HG02943 (cell line): ENCODE measurements at regions not wholly inside any gene's neighbourhood (a gene's known extent, or its start where the extent isn't known, plus 50 kb on each side); places are given as distances from the start of the nearest gene placed in this dataset.

Source experiments
- ATAC-seq: cut with Tn5 transposase; IDR thresholded peaks from one replicate; pipeline ENCODE4 v1.9.1; 2021; ENCODE audit warnings: mild to moderate bottlenecking, low read depth, moderate library complexity; ENCODE audit not compliant: unreplicated experiment

DNA sequence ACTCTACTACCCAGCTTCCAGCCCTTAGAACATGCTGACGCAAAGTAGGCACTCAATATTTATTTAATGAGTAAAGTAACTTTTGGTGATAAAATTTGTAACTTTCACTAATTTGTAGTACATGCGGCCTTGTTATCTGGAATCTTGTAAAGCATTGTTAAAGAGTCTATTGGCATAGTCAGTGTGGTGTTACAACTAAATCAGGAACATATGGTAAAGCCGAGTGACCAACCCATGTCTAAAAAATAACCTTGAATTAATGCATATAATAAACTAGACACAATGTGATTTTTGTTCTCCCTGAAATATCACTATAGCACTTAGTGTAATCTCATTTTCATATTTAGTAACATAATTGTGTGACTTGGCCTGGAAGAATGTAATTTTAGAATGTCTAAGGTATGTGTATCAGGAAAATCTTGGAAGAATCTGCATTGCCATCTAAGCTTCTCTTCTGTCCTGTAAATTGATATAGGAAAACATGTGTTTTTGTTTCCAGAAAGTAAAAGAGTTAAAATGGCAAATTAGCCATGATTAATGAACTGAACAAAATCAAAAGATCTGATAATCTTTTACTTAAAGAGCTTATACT is 256.7 kb upstream of the GNAI1 start:
- ATAC-seq: no peak

DNA sequence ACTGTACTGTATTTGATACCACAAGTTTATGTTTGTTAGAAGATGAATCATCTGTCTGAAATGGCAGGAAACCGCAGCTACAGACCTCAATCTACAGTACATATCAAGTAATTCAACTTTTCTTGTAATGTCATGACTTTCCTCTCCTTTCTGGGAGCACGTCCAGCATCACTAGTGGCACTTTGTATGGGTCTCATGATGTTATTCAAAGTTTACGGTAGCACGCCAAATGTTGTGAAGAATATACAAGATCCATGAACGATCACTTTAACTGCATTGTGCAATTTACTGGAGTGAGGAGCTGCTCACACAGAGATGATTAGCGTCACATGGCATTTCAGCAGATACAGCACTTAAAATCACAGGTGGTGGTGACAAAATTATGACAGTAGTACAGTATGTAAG is 257.8 kb upstream of the GNAI1 start:
- ATAC-seq: no peak

DNA sequence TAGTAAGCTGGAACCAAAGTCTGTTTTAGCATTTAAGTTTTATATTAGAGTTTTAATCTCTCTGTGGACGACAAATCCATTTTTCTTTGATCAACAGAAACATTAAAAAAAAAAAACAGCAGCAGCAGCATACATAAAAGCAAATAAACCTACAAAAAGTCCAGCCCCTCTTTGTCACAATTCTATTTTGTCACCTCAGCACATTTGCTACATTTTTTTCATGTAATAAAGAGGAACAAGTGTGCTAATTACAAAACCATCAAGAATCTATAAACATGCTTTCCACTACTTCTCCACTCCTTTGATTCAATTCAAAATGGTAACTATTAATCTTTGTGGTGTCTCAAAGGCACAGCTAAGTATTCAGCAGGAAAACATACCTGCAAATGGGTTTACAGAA is 259.8 kb upstream of the GNAI1 start:
- ATAC-seq: no peak

DNA sequence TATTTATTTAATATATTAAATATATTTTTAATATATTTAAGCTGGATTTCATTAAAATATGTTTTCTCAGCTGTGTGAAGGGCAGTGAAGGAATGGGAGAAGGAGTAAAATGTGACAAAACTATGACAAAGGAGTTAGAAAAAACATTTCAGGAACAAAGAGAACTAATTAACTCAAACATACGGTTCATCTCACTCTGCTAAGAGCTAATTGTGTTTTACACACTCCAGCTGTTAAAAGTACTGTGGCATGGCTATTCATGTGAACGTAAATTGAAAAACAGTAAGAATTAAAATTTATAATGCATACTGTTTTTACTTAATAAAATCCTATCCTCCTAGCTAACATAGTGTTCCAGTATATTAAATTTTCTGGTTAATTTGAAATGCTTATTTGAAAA is 262.5 kb upstream of the GNAI1 start:
- no peak for ATAC-seq

GRCh38 chr7:79868010-79868409 is 266.6 kb upstream of the GNAI1 start:
- no peak for ATAC-seq

DNA sequence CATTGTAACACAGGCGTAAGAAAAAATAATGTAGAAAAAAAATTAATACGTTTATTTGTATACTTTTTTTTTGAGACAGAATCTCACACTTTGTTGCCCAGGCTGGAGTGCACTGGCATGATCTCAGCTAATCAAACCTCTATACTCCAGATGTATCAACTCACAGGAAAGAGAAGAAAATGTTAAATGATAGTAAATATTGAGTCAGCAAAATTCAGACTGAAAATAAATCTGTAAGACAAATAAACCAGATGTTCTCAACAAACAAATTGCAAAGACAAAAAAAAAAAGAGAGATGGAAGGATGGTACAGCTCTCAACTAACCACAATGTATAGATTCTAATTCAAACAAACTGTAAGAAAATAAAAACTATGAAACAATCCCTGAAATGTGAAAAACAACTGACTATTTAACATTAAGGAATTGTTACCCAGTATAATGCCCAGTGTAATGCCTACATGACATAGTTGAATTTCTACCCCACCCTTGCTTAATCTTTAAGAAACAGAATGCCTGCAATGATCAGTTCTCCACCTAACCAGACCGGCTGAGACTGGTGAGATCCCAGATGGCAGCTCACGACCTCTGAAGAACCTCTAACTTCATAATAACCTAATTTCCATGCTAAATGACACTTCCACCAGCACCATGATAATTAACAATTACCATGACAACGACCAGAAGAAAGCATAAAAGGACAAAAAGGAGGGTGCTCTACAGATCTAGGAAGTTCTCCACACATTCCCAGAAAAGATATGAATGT is 272.0 kb upstream of the GNAI1 start:
- ATAC-seq: no peak

- no peak for ATAC-seq
These were observed 279.5 kb upstream of the GNAI1 start for GRCh38 chr7:79855172-79855571.

DNA sequence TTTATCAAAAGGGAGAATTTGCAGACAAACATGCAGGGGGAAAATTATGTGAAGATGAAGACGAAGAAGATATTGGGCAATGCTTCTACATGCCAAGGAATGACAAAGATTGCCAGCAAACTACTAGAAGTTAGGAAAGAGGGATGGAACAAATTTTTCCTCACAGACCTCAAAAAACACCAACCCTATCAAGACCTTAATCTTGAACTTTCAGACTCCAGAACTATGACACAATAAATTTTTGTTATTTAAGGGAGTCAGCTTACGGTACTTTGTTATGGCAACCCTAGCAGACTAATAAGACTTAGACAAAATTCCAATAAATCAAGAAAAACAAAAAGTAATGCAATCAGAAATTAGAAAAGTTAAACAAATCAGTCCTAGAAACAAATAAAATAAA is 280.0 kb upstream of the GNAI1 start:
- ATAC-seq: no peak

GRCh38 chr7:79837915-79838314 is 296.7 kb upstream of the GNAI1 start:
- no peak for ATAC-seq

- ATAC-seq: no peak
These were observed 301.0 kb upstream of the GNAI1 start for GRCh38 chr7:79833616-79834015.

- ATAC-seq: no peak
These were observed 305.8 kb upstream of the GNAI1 start for GRCh38 chr7:79828866-79829265.

DNA sequence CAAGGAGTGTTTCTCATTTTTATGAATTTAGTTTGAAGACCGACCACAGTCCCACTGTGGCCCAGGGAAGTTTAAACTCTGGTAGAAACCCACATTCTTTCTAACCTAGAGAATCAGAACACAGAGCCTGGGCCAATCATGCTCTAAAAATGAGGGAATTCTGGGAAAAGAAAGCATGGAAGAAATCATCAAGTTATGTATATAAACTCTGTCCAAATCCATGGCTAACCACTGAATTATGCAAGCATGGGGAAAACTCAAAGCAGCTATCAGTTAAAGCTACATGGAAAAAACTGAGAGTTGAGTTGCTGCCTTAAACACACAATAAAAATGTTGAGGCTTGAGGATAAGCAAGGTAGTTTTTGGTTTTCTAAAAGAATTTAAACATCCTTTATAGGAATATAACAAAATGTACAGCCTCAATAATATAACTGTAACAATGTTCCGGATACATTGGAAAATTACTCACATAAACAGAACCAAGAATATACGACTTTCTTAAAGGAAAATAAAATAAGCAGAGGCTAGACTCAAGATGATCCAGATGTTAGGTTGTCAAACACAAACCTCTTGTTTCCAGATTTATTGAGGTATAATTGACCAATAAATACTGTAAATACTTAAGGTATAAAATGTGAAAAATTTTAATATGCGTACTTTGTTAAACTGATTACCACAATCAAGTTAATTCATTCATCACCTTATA is 311.2 kb upstream of the GNAI1 start:
- ATAC-seq: no peak

GRCh38 chr7:79822620-79823240 is 311.9 kb upstream of the GNAI1 start:
- ATAC-seq: no peak

- ATAC-seq: no peak
These were observed 314.2 kb upstream of the GNAI1 start for GRCh38 chr7:79820387-79820786.

DNA sequence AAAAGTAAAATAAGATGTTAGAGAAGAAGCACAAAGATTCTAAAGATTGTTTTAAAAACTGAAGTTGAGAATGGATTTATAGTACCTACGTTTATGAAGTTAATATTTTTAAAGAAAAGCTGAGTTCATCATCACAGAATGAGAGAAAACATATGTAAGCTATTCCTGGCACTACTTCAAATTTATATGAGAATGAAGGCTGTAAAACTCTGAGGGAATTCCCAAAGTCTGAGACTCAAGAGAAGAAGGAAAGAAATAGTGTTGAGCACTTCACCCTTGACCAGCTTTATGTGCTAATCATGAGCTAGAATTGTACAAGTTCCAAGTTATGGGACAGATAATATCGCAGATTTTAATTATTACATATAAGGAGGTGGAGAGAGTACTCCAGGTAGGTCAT is 323.7 kb upstream of the GNAI1 start:
- no peak for ATAC-seq

DNA sequence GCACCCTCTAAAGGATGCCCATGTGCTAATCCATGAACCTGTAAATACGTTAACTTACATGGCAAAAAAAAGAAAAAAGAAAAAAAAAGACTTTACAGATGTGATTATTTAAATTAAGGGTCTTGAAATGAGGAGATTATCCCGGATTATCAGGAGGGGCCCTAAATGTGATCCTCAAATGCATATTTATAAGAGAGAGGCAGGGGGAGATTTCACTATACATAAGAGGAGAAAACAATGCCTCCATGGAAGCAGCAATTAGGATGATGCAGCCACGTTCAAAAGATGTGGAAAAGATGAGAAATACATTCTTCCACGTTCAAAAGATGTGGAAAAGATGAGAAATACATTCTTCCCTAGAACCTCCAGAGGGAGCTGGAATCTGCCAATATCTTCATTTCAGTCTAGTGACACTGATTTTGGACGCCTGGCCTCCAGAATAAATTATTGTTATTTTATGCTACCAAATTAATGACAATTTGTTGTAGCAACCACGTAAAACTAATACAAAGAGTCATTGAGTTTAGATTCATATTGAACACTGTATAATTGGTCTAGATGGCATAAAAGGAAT is 328.4 kb upstream of the GNAI1 start:
- ATAC-seq: no peak

- ATAC-seq: no peak
These were observed 337.3 kb upstream of the MAGI2 start for GRCh38 chr7:79790656-79791262.

- ATAC-seq: no peak
These were observed 336.3 kb upstream of the MAGI2 start for GRCh38 chr7:79789584-79790345.

- ATAC-seq: no peak
These were observed 334.2 kb upstream of the MAGI2 start for GRCh38 chr7:79787623-79788022.

DNA sequence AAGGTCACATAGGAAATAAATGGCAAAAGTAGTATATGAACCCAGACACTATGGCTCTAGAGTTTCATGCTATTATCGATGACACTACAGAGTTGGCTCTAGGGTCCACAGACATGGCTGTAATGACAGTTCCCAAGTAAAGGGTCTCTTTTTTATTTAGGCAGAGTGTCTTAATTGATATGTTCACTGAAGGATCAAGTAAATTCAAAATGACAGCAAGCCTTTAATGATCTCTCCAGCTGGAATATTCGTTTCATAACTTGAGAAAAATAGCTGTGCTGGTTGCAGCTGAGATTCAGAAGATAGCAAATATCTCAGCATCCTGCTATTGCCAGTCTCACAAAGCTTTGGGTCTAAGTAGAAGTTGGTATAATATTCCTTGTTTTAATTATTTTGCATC is 333.6 kb upstream of the MAGI2 start:
- ATAC-seq: no peak
